Osteoblast (primary cell): ENCODE measurements at regions not wholly inside any gene's neighbourhood (a gene's known extent, or its start where the extent isn't known, plus 50 kb on each side); places are given as distances from the start of the nearest gene placed in this dataset.

Source experiments
- DNase-seq: peaks from one replicate; pipeline ENCODE4 v3.0.0; 2011; ENCODE audit warnings: low spot score, mixed read lengths; ENCODE audit not compliant: insufficient read length; ENCODE audit errors: missing footprints
- H2AFZ ChIP-seq: 2 replicates; pipeline ENCODE4 v1.6.0; 2011; ENCODE audit warnings: mild to moderate bottlenecking, low read length
- H3K27ac ChIP-seq: 2 replicates; pipeline ENCODE4 v1.5.1; 2011; ENCODE audit warnings: mild to moderate bottlenecking, low read depth, low read length, moderate library complexity
- H3K27me3 ChIP-seq: 2 replicates; pipeline ENCODE4 v1.6.0; 2012; ENCODE audit warnings: mild to moderate bottlenecking, control low read depth, inconsistent platforms, low read length, moderate library complexity; ENCODE audit not compliant: insufficient read depth
- H3K36me3 ChIP-seq: 2 replicates; pipeline ENCODE4 v1.5.1; 2011; ENCODE audit warnings: mild to moderate bottlenecking, low read length, control low read depth, moderate library complexity; ENCODE audit not compliant: insufficient read depth
- H3K4me1 ChIP-seq: 2 replicates; pipeline ENCODE4 v1.5.1; 2011; ENCODE audit warnings: mild to moderate bottlenecking, low read length, control low read depth, moderate library complexity; ENCODE audit not compliant: insufficient read depth
- H3K4me2 ChIP-seq: 2 replicates; pipeline ENCODE4 v1.6.0; 2011; ENCODE audit warnings: mild to moderate bottlenecking, low read length; ENCODE audit not compliant: insufficient read depth
- H3K4me3 ChIP-seq: fragments of 200-600 bp; sonication (generic); 3 replicates; pipeline ENCODE4 v1.5.1; 2012; ENCODE audit warnings: mild to moderate bottlenecking, low read length, inconsistent platforms; ENCODE audit not compliant: insufficient read depth
- H3K79me2 ChIP-seq: 2 replicates; pipeline ENCODE4 v1.6.0; 2012; ENCODE audit warnings: mild to moderate bottlenecking, low read length, control low read depth, inconsistent platforms; ENCODE audit not compliant: insufficient read depth
- H3K9me3 ChIP-seq: 2 replicates; pipeline ENCODE4 v1.5.1; 2011; ENCODE audit warnings: low read depth, low read length, control low read depth
- H4K20me1 ChIP-seq: 2 replicates; pipeline ENCODE4 v1.6.0; 2012; ENCODE audit warnings: mild to moderate bottlenecking, low read length, control low read depth; ENCODE audit not compliant: insufficient read depth
- CTCF ChIP-seq: IDR thresholded peaks from 2 replicates; pipeline ENCODE4 v1.5.1; 2011; ENCODE audit warnings: mild to moderate bottlenecking, low read depth, low read length, moderate library complexity; ENCODE audit errors: extremely low read depth

- Histone ChIP-seq H3K79me2 (no peaks in the 10 kb centered on the region), H3K27me3 (no peaks in the 10 kb centered on the region), H3K9me3 (no peaks in the 10 kb centered on the region), H3K4me2 (no peak overlapping the region), H3K27ac (no peak overlapping the region), H3K36me3 (no peaks in the 10 kb centered on the region), H4K20me1 (no peaks in the 10 kb centered on the region), H3K4me1 (peaks cover 12% of the 10 kb centered on the region), H3K4me3 (no peak overlapping the region), H2AFZ (no peak overlapping the region)
- DNase-seq, result no peak
- TF ChIP-seq CTCF, result no peak
These were observed 112.6 kb upstream of the DYRK2 start for GRCh38 chr12:67535971-67536370.

GRCh38 chr12:67539329-67539728, 109.2 kb upstream of the DYRK2 start:
- Histone ChIP-seq H3K36me3 (no peaks in the 10 kb centered on the region), H3K9me3 (no peaks in the 10 kb centered on the region), H4K20me1 (no peaks in the 10 kb centered on the region), H3K27ac (no peak overlapping the region), H2AFZ (no peak overlapping the region), H3K79me2 (no peaks in the 10 kb centered on the region), H3K4me2 (no peak overlapping the region), H3K4me1 (peaks cover 7% of the 10 kb centered on the region), H3K4me3 (no peak overlapping the region), H3K27me3 (no peaks in the 10 kb centered on the region)
- no peak for TF ChIP-seq CTCF
- no peak for DNase-seq

- no peak for DNase-seq
- Histone ChIP-seq H3K4me2 (no peak overlapping the region), H3K79me2 (no peaks in the 10 kb centered on the region), H3K36me3 (no peaks in the 10 kb centered on the region), H3K9me3 (no peaks in the 10 kb centered on the region), H2AFZ (no peak overlapping the region), H4K20me1 (no peaks in the 10 kb centered on the region), H3K27ac (no peak overlapping the region), H3K27me3 (no peaks in the 10 kb centered on the region), H3K4me1 (peaks cover 3% of the 10 kb centered on the region), H3K4me3 (no peak overlapping the region)
- TF ChIP-seq CTCF, result no peak
These were observed 108.6 kb upstream of the DYRK2 start for GRCh38 chr12:67539946-67540345.

GRCh38 chr12:67540920-67541624, 107.5 kb upstream of the DYRK2 start:
- DNase-seq, result no peak
- TF ChIP-seq CTCF, result no peak
- Histone ChIP-seq H3K4me1 (no peaks in the 10 kb centered on the region), H3K4me2 (no peak overlapping the region), H3K9me3 (no peaks in the 10 kb centered on the region), H3K4me3 (no peak overlapping the region), H3K27ac (no peak overlapping the region), H3K27me3 (no peaks in the 10 kb centered on the region), H4K20me1 (no peaks in the 10 kb centered on the region), H2AFZ (no peak overlapping the region), H3K79me2 (no peaks in the 10 kb centered on the region), H3K36me3 (no peaks in the 10 kb centered on the region)
